ENCODE measurements at regions not wholly inside any gene's neighbourhood (a gene's known extent, or its start where the extent isn't known, plus 50 kb on each side); places are given as distances from the start of the nearest gene placed in this dataset.
A peak's percentile ranks its signal among the peaks of the same experiment; 100 is the strongest.

DNA sequence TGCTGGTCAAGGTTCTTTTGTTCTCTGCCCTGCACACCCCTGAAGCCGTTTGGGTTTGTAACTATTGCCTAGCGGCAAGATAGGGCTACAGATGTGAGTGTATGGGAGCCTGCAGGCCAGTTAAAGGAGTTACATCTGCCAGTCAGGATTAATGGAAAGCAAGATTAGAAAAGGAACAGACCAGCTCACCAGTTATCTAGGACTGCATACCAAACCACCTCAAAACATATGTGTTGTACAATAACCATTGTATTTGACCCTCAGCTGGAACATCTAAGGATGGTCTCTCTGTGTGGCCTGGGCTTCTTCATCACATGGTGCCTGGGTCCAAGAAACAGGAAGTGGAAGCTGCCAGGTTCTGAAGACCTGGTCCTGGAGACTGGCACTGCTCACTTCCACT, 52.5 kb upstream of the FBXO28 start:
- DNase-seq (ENCODE audit: low read depth) = no peak
- TF ChIP-seq, protein P1, sequence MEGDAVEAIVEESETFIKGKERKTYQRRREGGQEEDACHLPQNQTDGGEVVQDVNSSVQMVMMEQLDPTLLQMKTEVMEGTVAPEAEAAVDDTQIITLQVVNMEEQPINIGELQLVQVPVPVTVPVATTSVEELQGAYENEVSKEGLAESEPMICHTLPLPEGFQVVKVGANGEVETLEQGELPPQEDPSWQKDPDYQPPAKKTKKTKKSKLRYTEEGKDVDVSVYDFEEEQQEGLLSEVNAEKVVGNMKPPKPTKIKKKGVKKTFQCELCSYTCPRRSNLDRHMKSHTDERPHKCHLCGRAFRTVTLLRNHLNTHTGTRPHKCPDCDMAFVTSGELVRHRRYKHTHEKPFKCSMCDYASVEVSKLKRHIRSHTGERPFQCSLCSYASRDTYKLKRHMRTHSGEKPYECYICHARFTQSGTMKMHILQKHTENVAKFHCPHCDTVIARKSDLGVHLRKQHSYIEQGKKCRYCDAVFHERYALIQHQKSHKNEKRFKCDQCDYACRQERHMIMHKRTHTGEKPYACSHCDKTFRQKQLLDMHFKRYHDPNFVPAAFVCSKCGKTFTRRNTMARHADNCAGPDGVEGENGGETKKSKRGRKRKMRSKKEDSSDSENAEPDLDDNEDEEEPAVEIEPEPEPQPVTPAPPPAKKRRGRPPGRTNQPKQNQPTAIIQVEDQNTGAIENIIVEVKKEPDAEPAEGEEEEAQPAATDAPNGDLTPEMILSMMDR (IDR thresholded peaks at IDR 0.05; ENCODE audit: insufficient read depth, low read length, severe bottlenecking) = no peak
- no peaks in the 10 kb centered on the region for H3K27me3 ChIP-seq (ENCODE audit: control insufficient read depth, insufficient read depth, low read length)
- H3K4me3 ChIP-seq (ENCODE audit: low read depth, low read length) = no peak overlapping the region
- no peak for FAIRE-seq
- H3K36me3 ChIP-seq (ENCODE audit: control insufficient read depth, insufficient read depth, low read length) = no peaks in the 10 kb centered on the region

DNA sequence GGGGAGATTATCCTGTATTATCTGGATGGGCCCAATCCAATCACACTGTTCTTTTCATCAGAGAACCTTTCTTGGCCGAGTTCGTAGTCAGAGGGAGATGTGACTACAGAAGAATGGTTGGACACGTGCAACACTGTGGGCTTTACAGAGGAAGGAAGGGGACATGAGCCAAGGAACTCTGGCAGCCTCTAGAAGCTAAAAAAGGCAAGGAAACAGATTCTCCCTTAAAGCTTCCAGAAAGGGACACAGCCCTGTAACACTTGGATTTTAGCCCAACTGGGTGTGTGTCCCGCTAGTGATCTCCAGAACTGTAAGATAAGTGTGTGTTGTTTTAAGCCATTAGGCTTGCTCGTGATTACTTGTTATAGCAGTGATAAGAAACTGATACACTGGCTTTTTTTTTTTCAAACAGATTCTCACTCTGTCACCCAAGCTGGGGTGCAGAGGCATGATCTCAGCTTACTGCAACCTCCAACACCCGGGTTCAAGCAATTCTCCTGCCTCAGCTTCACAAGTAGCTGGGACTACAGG, 53.9 kb upstream of the FBXO28 start:
- TF ChIP-seq, protein P1 (IDR thresholded peaks at IDR 0.05; ENCODE audit: insufficient read depth, low read length, severe bottlenecking) = no peak
- H3K4me3 ChIP-seq (ENCODE audit: low read depth, low read length) = no peak overlapping the region
- H3K27me3 ChIP-seq (ENCODE audit: control insufficient read depth, insufficient read depth, low read length) = no peaks in the 10 kb centered on the region
- no peaks in the 10 kb centered on the region for H3K36me3 ChIP-seq (ENCODE audit: control insufficient read depth, insufficient read depth, low read length)
- DNase-seq (ENCODE audit: low read depth) = no peak
- no peak for FAIRE-seq

DNA sequence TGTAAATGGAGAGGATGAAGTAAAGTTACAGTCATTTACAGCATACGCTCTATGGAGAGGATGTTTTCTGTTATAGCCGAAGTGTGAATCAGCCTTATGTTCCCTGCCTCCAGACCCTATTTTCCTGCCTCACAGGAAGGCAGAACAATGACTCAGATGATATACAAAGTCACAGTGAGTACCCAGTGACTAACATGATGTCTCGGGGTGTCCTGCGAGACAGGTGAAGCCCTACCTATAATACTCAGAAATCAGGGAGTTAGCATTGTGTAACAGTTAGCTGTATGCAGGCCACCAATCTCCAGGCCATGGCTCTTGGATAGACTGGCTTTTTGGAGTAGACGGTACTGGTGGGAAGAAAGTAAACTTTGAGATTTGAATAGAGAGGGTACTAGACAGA, 55.6 kb upstream of the FBXO28 start:
- DNase-seq (ENCODE audit: low read depth) (peak; percentile 97), FAIRE-seq (no peak)
- Histone ChIP-seq H3K27me3 (ENCODE audit: control insufficient read depth, insufficient read depth, low read length) (no peaks in the 10 kb centered on the region), H3K36me3 (ENCODE audit: control insufficient read depth, insufficient read depth, low read length) (no peaks in the 10 kb centered on the region), H3K4me3 (ENCODE audit: low read depth, low read length) (no peak overlapping the region)
- TF ChIP-seq, protein P1 (IDR thresholded peaks at IDR 0.05; ENCODE audit: insufficient read depth, low read length, severe bottlenecking) = no peak

DNA sequence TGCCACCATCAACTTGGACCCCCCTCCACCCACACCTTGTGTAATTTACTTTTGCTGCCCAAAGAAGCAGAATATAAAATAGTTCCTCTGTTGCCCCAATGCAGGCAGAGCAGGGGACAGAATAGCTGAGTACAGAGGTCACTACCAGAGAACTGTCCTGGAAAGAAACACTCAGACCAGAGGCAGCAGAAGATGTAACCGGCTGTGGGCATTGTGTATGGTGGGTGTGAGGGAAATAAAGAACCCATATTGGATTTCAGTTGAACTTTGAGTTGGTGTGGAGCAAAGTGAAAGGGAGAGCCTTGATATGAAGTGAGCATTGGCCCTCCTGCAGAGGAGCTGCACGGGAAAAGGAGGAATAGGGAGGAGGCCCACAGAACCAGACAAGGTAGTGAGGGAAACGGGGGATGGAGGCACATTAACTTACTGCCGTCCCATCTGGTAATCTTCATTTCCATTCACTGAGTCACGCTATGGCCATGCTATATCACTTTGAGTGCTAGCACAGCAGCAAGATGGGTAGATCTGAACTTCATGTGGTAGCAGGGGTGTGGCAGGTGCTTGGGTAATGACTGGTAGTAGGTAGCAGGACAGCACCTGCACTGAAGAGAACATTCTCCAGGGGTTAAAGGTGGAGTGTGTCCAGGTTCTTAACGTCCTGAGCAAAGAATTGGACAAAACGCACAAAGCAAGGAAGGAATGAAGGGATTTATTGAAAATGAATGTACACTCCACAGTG, 56.3 kb upstream of the FBXO28 start:
- FAIRE-seq = no peak

DNA sequence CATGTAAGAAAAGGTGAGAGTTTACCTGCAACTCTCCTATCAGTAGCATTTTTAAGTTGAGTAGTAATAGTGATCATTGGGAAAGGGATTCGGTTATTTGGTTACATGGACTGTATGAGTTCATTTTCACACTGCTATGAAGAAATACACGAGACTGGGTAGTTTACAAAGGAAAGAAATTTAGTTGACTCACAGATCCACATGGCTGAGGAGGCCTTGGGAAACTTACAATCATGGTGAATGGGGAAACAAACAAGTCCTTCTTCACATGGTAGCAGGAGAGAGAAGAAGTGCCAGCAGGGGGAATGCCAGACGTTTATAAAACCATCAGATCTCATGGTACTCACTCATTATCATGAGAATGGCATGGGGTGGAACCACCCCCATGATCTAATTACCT, 59.3 kb upstream of the FBXO28 start:
- FAIRE-seq (no peak), DNase-seq (ENCODE audit: low read depth) (peak; percentile 72)
- TF ChIP-seq, protein P1 (IDR thresholded peaks at IDR 0.05; ENCODE audit: insufficient read depth, low read length, severe bottlenecking) = no peak
- Histone ChIP-seq H3K36me3 (ENCODE audit: control insufficient read depth, insufficient read depth, low read length) (no peaks in the 10 kb centered on the region), H3K4me3 (ENCODE audit: low read depth, low read length) (no peak overlapping the region), H3K27me3 (ENCODE audit: control insufficient read depth, insufficient read depth, low read length) (no peaks in the 10 kb centered on the region)

More for the DNA sequence above, 56.3 kb upstream of the FBXO28 start:
- DNase-seq (ENCODE audit: low read depth) = peak; percentile 51
- H3K36me3 ChIP-seq (ENCODE audit: control insufficient read depth, insufficient read depth, low read length) = no peaks in the 10 kb centered on the region
- TF ChIP-seq, protein P1 (IDR thresholded peaks at IDR 0.05; ENCODE audit: insufficient read depth, low read length, severe bottlenecking) = no peak
- H3K27me3 ChIP-seq (ENCODE audit: control insufficient read depth, insufficient read depth, low read length) = no peaks in the 10 kb centered on the region
- H3K4me3 ChIP-seq (ENCODE audit: low read depth, low read length) = no peak overlapping the region

Measured in bronchial epithelial cell (primary cell).